Hepatic stellate cell (primary cell): ENCODE measurements at regions not wholly inside any gene's neighbourhood (a gene's known extent, or its start where the extent isn't known, plus 50 kb on each side); places are given as distances from the start of the nearest gene placed in this dataset.
"Not testable (repeated sequence)": the region's sequence is repeated elsewhere in the genome, so short reads cannot be mapped to it uniquely, and the experiment has no call there.

Source experiments
- DNase-seq: peaks from one replicate; pipeline ENCODE4 v3.0.0; 2011; ENCODE audit warnings: low spot score

- no peak for DNase-seq
These were observed 95.0 kb downstream of the FAM53A start for GRCh38 chr4:1589098-1589497.

GRCh38 chr4:1588306-1588705 is 95.8 kb downstream of the FAM53A start:
- no peak for DNase-seq

GRCh38 chr4:1584498-1584897 is 99.6 kb downstream of the FAM53A start:
- no peak for DNase-seq

GRCh38 chr4:1583859-1584258 is 100.3 kb downstream of the FAM53A start:
- DNase-seq: no peak

- DNase-seq: no peak
These were observed 100.9 kb downstream of the FAM53A start for GRCh38 chr4:1583051-1583785.

GRCh38 chr4:1582227-1582626 is 101.9 kb downstream of the FAM53A start:
- DNase-seq: no peak

- DNase-seq: peak; percentile 82
These were observed 102.8 kb downstream of the FAM53A start for GRCh38 chr4:1581164-1581894.

- DNase-seq: not testable (repeated sequence)
These were observed 103.5 kb downstream of the FAM53A start for GRCh38 chr4:1580692-1581012.

GRCh38 chr4:1579901-1580691 is 104.0 kb downstream of the FAM53A start:
- DNase-seq: peak; percentile 84

- peak; percentile 87 for DNase-seq
These were observed 104.9 kb downstream of the FAM53A start for GRCh38 chr4:1579001-1579900.

- no peak for DNase-seq
These were observed 105.8 kb downstream of the FAM53A start for GRCh38 chr4:1578251-1578773.

- DNase-seq: no peak
These were observed 106.3 kb downstream of the FAM53A start for GRCh38 chr4:1577822-1578217.

GRCh38 chr4:1576961-1577821 is 106.9 kb downstream of the FAM53A start:
- no peak for DNase-seq

GRCh38 chr4:1576304-1576960 is 107.7 kb downstream of the FAM53A start:
- no peak for DNase-seq

- no peak for DNase-seq
These were observed 108.5 kb downstream of the FAM53A start for GRCh38 chr4:1575418-1576303.

- DNase-seq: no peak
These were observed 109.3 kb downstream of the FAM53A start for GRCh38 chr4:1574601-1575417.

GRCh38 chr4:1573830-1574459 is 110.2 kb downstream of the FAM53A start:
- no peak for DNase-seq
